Prostate gland (tissue), 2 donors: ENCODE measurements at regions not wholly inside any gene's neighbourhood (a gene's known extent, or its start where the extent isn't known, plus 50 kb on each side); places are given as distances from the start of the nearest gene placed in this dataset.

Source experiments
- DNase-seq: peaks from one replicate; pipeline ENCODE4 v3.0.0-alpha.2; 2019; ENCODE audit warnings: low spot score
- H3K27ac ChIP-seq, 2 donors: fragments of 200-600 bp; sonication (generic); 2 replicates each; pipeline ENCODE4 v1.5.1; 2017 to 2019
- H3K27me3 ChIP-seq: fragments of 200-600 bp; sonication (generic); replicated peaks from 2 replicates; pipeline ENCODE4 v1.5.1; 2019; ENCODE audit not compliant: insufficient read depth
- H3K36me3 ChIP-seq, 2 donors: fragments of 200-600 bp; sonication (generic); 1 replicate in 1 of 2; 2 replicates in 1 of 2; pipeline versions ENCODE4 v1.5.1 to v1.8.1; 2017 to 2019
- H3K4me1 ChIP-seq: fragments of 200-600 bp; sonication (generic); replicated peaks from 2 replicates; pipeline ENCODE4 v1.5.1; 2019
- H3K4me3 ChIP-seq, 2 donors: fragments of 200-600 bp; sonication (generic); 2 replicates each; pipeline ENCODE4 v1.5.1; 2017 to 2019
- H3K9me3 ChIP-seq: fragments of 200-600 bp; sonication (generic); 2 replicates; pipeline ENCODE4 v1.5.1; 2017
- CTCF ChIP-seq, 4 experiments: fragments of 200-600 bp in 2 of 4; fragments of 450-650 bp in 2 of 4; sonication (generic) in 2 of 4; IDR thresholded peaks; 1 replicate in 3 of 4; 2 replicates in 1 of 4; pipeline ENCODE4 v1.5.1; 2016 to 2019; ENCODE audit warnings: antibody characterized with exemption in 4 of 4, mild to moderate bottlenecking in 2 of 4, moderate library complexity in 2 of 4
- POLR2A ChIP-seq: fragments of 450-650 bp; IDR thresholded peaks from one replicate; pipeline ENCODE4 v1.6.1; 2016; ENCODE audit warnings: antibody characterized with exemption, mild to moderate bottlenecking
- POLR2AphosphoS5 ChIP-seq: sonication (generic); formaldehyde crosslinking; IDR thresholded peaks from one replicate; pipeline ENCODE4 v1.6.1; 2017; ENCODE audit warnings: antibody characterized with exemption
- WGBS: methylation state at CpG from one replicate; pipeline ENCODE4 v1.1.5; 2018; 5-methylcytosine and 5-hydroxymethylcytosine counted together
- intact Hi-C: fragments of 100-400 bp; cut with DNase I; formaldehyde crosslinking; loops from one replicate; pipeline ENCODE4 v1.14.2; 2022

GRCh38 chr5:12480487-12480886 lies 576.2 kb upstream of the CTNND2 start:
- no peak overlapping the region for H3K27ac ChIP-seq
- no peaks in the 10 kb centered on the region for H3K4me1 ChIP-seq
- 79% methylated on average over 3 of the region's 3 CpGs for whole genome bisulfite sequencing
- intact Hi-C loops: no loop called here
- no peaks in the 10 kb centered on the region for H3K36me3 ChIP-seq
- H3K27me3 ChIP-seq: no peaks in the 10 kb centered on the region
- H3K9me3 ChIP-seq: no peaks in the 10 kb centered on the region
- TF ChIP-seq POLR2AphosphoS5 (no peak), CTCF (IDR thresholded peaks at IDR 0.05) (no peak), POLR2A (no peak)
- no peak for DNase-seq
- H3K4me3 ChIP-seq: no peak overlapping the region

GRCh38 chr5:12477554-12477953 lies 573.3 kb upstream of the CTNND2 start:
- H3K27ac ChIP-seq: no peak overlapping the region
- H3K27me3 ChIP-seq: no peaks in the 10 kb centered on the region
- H3K4me3 ChIP-seq: no peak overlapping the region
- H3K9me3 ChIP-seq: no peaks in the 10 kb centered on the region
- no peaks in the 10 kb centered on the region for H3K4me1 ChIP-seq
- H3K36me3 ChIP-seq: no peaks in the 10 kb centered on the region
- DNase-seq: no peak
- intact Hi-C loops: no loop called here
- WGBS: 92% methylated on average over 2 of the region's 2 CpGs
- no peak for TF ChIP-seq POLR2A
- TF ChIP-seq POLR2AphosphoS5: no peak
- no peak for TF ChIP-seq CTCF (IDR thresholded peaks at IDR 0.05)

DNA sequence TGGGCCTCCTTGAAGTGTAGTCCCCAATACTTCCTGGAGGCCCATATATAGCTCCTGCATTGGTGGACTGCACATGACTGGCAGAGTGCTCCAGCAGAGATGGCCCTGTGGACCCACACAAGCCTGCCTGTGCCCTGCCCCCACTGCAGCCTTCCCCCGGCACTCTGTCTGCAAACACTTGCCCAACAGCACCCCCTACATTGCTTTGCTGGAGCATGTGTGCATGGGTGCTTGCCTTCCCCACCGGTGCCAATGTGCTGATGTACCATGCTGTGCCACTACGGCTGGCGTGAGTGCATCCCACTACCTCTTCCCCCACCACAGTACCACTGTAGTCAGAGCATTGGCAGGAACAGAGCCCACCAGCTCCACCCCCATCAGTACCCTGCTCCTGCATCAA lies 563.6 kb upstream of the CTNND2 start:
- TF ChIP-seq POLR2AphosphoS5: no peak
- no peak for TF ChIP-seq POLR2A
- TF ChIP-seq CTCF (IDR thresholded peaks at IDR 0.05): no peak
- intact Hi-C loops: no loop called here
- Histone ChIP-seq H3K9me3 (no peaks in the 10 kb centered on the region), H3K4me1 (no peaks in the 10 kb centered on the region), H3K27ac (no peak overlapping the region), H3K36me3 (no peaks in the 10 kb centered on the region), H3K27me3 (no peaks in the 10 kb centered on the region), H3K4me3 (no peak overlapping the region)
- WGBS: 96% methylated on average over 4 of the region's 4 CpGs
- DNase-seq: no peak

GRCh38 chr5:12460493-12461261 lies 556.4 kb upstream of the CTNND2 start:
- H3K9me3 ChIP-seq: no peaks in the 10 kb centered on the region
- DNase-seq: no peak
- no peak overlapping the region for H3K4me3 ChIP-seq
- no peak overlapping the region for H3K27ac ChIP-seq
- H3K4me1 ChIP-seq: no peaks in the 10 kb centered on the region
- intact Hi-C loops: no loop called here
- H3K36me3 ChIP-seq: no peaks in the 10 kb centered on the region
- TF ChIP-seq POLR2A: no peak
- no peak for TF ChIP-seq POLR2AphosphoS5
- no peak for TF ChIP-seq CTCF (IDR thresholded peaks at IDR 0.05)
- 62% methylated on average over 8 of the region's 8 CpGs for WGBS
- H3K27me3 ChIP-seq: no peaks in the 10 kb centered on the region

DNA sequence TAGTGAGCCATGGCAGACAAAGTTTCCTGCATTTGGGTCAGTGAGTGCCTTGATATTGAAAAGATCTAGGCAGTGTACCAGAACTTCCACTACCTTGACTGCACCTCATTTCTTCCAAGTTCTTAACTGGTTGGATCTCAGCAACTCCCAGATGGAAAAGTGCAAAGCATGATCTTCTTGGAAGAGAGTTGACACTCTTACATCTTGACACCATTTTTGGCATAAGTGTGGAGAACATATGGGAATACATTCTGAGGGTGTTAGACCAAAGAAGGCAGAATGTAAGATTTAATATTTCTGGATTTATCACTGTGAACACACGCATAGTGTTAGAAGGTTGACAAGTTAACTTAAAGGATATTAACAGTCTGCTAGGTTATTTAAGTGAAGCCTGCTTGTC lies 555.1 kb upstream of the CTNND2 start:
- Histone ChIP-seq H3K9me3 (no peaks in the 10 kb centered on the region), H3K27me3 (no peaks in the 10 kb centered on the region), H3K4me3 (no peak overlapping the region), H3K27ac (no peak overlapping the region), H3K4me1 (no peaks in the 10 kb centered on the region), H3K36me3 (no peaks in the 10 kb centered on the region)
- intact Hi-C loops: no loop called here
- no peak for DNase-seq
- 97% methylated on average over 1 of the region's 1 CpG for WGBS
- TF ChIP-seq CTCF (IDR thresholded peaks at IDR 0.05) (no peak), POLR2A (no peak), POLR2AphosphoS5 (no peak)
